Gastrocnemius medialis (tissue), 4 donors: ENCODE measurements at regions not wholly inside any gene's neighbourhood (a gene's known extent, or its start where the extent isn't known, plus 50 kb on each side); places are given as distances from the start of the nearest gene placed in this dataset.

Experiments used
- POLR2A ChIP-seq, 2 donors: fragments of 450-650 bp; IDR thresholded peaks; one replicate each; pipeline ENCODE4 v1.6.1; 2017; ENCODE audit warnings: antibody characterized with exemption in 2 of 2, mild to moderate bottlenecking in 2 of 2, moderate library complexity in 2 of 2
- TF ChIP-seq, protein P1 (sequence below), 5 experiments: fragments of 450-650 bp in 3 of 5; fragments of 200-600 bp in 2 of 5; sonication (generic) in 2 of 5; IDR thresholded peaks in 4 of 5; conservative IDR thresholded peaks in 1 of 5; 1 replicate in 4 of 5; 2 replicates in 1 of 5; pipeline ENCODE4 v1.5.1; 2016 to 2019; ENCODE audit warnings: antibody characterized with exemption in 5 of 5, mild to moderate bottlenecking in 3 of 5, moderate library complexity in 3 of 5

- TF ChIP-seq, protein P1, sequence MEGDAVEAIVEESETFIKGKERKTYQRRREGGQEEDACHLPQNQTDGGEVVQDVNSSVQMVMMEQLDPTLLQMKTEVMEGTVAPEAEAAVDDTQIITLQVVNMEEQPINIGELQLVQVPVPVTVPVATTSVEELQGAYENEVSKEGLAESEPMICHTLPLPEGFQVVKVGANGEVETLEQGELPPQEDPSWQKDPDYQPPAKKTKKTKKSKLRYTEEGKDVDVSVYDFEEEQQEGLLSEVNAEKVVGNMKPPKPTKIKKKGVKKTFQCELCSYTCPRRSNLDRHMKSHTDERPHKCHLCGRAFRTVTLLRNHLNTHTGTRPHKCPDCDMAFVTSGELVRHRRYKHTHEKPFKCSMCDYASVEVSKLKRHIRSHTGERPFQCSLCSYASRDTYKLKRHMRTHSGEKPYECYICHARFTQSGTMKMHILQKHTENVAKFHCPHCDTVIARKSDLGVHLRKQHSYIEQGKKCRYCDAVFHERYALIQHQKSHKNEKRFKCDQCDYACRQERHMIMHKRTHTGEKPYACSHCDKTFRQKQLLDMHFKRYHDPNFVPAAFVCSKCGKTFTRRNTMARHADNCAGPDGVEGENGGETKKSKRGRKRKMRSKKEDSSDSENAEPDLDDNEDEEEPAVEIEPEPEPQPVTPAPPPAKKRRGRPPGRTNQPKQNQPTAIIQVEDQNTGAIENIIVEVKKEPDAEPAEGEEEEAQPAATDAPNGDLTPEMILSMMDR (IDR thresholded peaks at IDR 0.05 in 4 of 5, conservative IDR thresholded peaks at IDR 0.05 in 1 of 5), result no peak
- TF ChIP-seq POLR2A (IDR thresholded peaks at IDR 0.05), result no peak
Measured at GRCh38 chr13:26822146-26822545, 61.6 kb upstream of the GPR12 start.
